Breast epithelium (tissue), 4 donors: ENCODE measurements at regions not wholly inside any gene's neighbourhood (a gene's known extent, or its start where the extent isn't known, plus 50 kb on each side); places are given as distances from the start of the nearest gene placed in this dataset.
"Not testable (repeated sequence)": the region's sequence is repeated elsewhere in the genome, so short reads cannot be mapped to it uniquely, and the experiment has no call there.

ENCODE experiments used
- DNase-seq, 2 donors: peaks; one replicate each; pipeline ENCODE4 v3.0.0-alpha.2; 2019; ENCODE audit warnings: low spot score in 2 of 2
- H3K27ac ChIP-seq, 2 donors: fragments of 200-600 bp; sonication (generic) in 1 of 2; one replicate each; pipeline ENCODE4 v1.5.1; 2016 to 2019; ENCODE audit warnings: mild to moderate bottlenecking in 1 of 2
- H3K27me3 ChIP-seq, 2 donors: fragments of 200-600 bp; sonication (generic) in 1 of 2; one replicate each; pipeline versions ENCODE4 v1.5.1 to v1.6.0; 2017 to 2019; ENCODE audit warnings: control low read depth in 1 of 2, mild to moderate bottlenecking in 1 of 2
- H3K36me3 ChIP-seq: fragments of 200-600 bp; one replicate; pipeline ENCODE4 v1.5.1; 2019
- H3K4me1 ChIP-seq, 2 donors: fragments of 200-600 bp; sonication (generic); one replicate each; pipeline ENCODE4 v1.5.1; 2016 to 2019; ENCODE audit warnings: control low read depth in 1 of 2
- H3K4me3 ChIP-seq, 3 donors: fragments of 200-600 bp; sonication (generic); 1 replicate in 2 of 3; 2 replicates in 1 of 3; pipeline ENCODE4 v1.5.1; 2016 to 2019; ENCODE audit warnings: mild to moderate bottlenecking in 3 of 3, moderate library complexity in 2 of 3
- H3K9me3 ChIP-seq, 2 donors: fragments of 200-600 bp; sonication (generic) in 1 of 2; one replicate each; pipeline ENCODE4 v1.5.1; 2016 to 2019; ENCODE audit warnings: control low read depth in 1 of 2
- POLR2A ChIP-seq: fragments of 450-650 bp; IDR thresholded peaks from one replicate; pipeline ENCODE4 v1.6.1; 2016; ENCODE audit warnings: antibody characterized with exemption, mild to moderate bottlenecking, moderate library complexity
- POLR2AphosphoS5 ChIP-seq, 3 donors: sonication (generic); formaldehyde crosslinking; IDR thresholded peaks; one replicate each; pipeline ENCODE4 v1.6.1; 2017; ENCODE audit warnings: antibody characterized with exemption in 3 of 3
- intact Hi-C: fragments of 100-400 bp; cut with DNase I; formaldehyde crosslinking; loops from one replicate; pipeline ENCODE4 v1.15.1; 2023; ENCODE audit warnings: low total_unique reads
- TF ChIP-seq, protein P1 (sequence below), 3 donors: fragments of 450-650 bp; IDR thresholded peaks; one replicate each; pipeline ENCODE4 v1.5.1; 2016 to 2017; ENCODE audit warnings: antibody characterized with exemption in 3 of 3, mild to moderate bottlenecking in 3 of 3, moderate library complexity in 3 of 3

DNA sequence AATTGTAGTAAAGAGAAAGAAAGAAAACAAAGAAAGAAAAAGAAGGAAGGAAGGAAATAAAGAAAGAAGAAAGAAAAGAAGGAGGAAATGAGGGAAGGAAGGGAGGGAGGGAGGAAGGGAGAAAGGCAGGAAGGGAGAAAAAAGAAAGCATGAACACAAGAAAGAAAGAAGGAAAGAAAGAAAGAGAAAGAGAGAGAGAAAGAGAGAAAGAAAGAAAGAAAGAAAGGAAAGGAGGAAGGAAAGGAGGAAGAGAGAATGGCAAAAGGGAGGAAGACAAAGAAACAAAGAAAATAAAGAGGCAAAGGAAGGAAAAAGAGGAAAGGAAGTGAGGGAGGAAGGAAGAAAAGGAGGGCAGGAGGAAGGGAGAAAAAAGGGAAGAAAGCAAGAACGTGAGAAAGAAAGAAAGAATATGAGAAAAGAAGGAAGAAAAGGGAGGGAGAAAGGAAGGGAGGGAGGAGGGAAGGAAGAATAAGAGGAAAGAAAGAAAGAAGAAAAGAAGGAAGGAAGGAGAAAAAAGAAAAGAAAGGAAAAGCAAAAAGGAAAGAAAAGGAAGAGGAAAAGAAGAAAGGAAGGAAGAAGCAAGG, 2775.4 kb downstream of the RPIA start:
- H3K27ac ChIP-seq, H3K4me3 ChIP-seq, intact Hi-C loops: not testable (repeated sequence)

DNA sequence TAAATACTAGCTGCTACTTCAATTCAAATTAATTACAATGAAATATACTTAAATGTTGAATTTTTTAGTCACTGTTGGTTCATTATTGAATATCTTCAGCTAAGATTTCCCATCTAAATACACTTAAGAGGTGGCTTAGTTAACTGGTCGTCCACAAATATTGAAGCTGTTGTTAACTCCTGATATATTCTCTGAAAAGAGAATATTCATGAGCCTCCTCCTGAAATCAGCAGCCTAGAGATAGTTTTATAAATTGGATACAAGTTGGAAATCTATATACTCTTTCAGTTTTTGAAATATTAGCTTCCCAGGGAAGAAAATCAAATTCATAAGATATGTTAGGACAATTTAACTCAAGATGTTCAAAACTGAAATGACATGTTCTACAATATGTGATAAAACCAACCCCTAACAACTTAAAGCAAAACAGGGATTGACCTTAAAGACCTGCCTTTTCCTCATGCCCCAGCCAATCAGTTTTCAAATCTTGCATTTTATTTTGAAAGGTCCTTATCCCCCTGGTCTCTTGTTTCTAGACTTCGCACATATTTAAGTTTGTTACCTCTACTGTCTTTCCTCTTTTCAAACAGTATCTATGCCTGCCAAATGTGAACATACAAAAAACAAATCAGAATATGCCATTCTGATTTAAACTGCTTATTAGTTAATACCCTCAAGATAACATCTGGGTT, 2784.9 kb downstream of the RPIA start:
- H3K9me3 ChIP-seq, H3K4me1 ChIP-seq, H3K27ac ChIP-seq, intact Hi-C loops, H3K4me3 ChIP-seq, H3K36me3 ChIP-seq, DNase-seq: not testable (repeated sequence)
- H3K27me3 ChIP-seq, result peaks cover 15 to 32% of the 10 kb centered on the region in 2 donors

More for the DNA sequence above, 2775.4 kb downstream of the RPIA start:
- H3K4me1 ChIP-seq, DNase-seq, H3K36me3 ChIP-seq, H3K9me3 ChIP-seq: not testable (repeated sequence)
- peaks cover 0 to 11% of the 10 kb centered on the region in 2 donors for H3K27me3 ChIP-seq

DNA sequence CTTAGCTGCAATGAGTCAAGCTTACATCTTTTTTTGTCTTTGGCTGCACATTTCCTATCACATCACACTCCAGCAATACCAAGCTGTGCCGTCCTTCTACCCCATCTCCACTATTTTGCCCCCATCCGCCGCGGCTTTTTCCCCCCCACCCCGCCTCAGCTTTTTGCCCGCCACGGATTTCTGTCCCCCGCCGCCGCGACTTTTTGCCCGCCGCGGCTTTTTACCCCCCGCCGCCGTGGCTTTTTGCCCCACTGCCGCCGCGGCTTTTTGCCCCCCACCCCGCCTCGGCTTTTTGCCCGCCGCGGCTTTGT, 2785.4 kb downstream of the RPIA start:
- H3K9me3 ChIP-seq, H3K27ac ChIP-seq, DNase-seq, H3K4me1 ChIP-seq, H3K36me3 ChIP-seq, H3K4me3 ChIP-seq, intact Hi-C loops: not testable (repeated sequence)
- peaks cover 15 to 34% of the 10 kb centered on the region in 2 donors for H3K27me3 ChIP-seq

DNA sequence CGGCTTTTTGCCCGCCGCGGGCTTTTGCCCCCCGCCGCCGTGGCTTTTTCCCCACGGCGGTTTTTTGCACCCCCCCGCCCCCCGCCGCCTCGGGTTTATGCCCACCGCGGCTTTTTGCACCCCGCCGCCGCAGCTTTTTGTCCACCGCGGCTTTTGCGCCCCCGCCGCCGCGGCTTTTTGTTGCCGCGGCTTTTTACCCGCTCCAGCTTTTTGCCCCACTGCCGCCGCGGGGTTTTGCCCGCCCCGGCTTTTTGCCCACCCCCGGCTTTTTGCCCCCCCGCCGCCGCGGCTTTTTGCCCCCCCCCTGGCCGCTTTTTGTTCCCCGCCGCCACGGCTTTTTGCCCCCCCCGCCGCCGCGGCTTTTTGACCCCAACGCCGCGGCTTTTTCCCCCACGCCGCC, 2785.8 kb downstream of the RPIA start:
- H3K36me3 ChIP-seq, DNase-seq, H3K27ac ChIP-seq, intact Hi-C loops, H3K9me3 ChIP-seq, H3K4me1 ChIP-seq: not testable (repeated sequence)
- Histone ChIP-seq H3K4me3 (peak overlapping the region; percentile 39 to 68 (median 39)), H3K27me3 (peaks cover 15 to 34% of the 10 kb centered on the region in 2 donors)

DNA sequence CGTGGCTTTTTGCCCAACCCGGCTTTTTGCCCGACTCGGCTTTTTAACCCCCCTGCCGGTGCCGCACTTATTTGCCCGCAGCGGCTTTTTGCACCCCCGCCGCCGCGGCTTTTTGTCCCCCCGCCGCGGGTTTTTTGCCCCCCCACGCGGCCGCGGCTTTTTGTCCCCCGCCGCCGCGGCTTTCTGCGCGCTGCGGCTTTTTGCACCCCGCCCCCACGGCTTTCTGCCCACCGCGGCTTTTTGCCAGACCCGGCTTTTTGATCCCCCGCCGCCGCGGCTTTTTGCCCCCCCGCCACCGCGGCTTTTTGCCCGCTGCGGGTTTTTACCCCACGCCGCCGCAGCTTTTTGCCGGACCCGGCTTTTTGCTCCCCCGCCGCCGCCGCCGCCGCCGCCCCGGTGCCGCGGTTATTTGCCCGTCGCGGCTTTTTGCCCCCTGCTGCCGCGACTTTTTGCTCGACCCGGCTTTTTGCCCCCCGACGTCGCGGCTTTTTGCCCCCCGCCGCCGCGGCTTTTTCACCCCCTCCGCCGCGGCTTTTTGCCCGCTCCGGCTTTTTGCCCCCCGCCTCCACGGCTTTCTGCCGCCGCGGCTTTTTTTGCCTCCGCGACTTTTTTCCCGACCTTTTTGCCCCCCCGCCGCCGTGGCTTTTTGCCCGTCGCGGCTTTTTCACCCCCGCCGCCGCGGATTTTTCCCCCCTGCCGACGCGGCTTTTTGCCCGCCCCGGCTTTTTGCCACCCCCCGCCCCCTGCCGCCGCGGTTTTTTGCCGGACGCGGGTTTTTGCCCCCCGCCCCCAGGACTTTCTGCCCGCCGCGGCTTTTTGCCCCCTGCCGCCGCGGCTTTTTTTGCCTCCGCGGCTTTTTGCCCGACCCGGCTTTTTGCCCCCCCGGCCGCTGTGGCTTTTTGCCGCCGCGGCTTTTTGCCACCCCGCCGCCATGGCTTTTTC, 2786.5 kb downstream of the RPIA start:
- H3K9me3 ChIP-seq, result no peaks in the 10 kb centered on the region
- no peak overlapping the region for H3K27ac ChIP-seq
- no peaks in the 10 kb centered on the region for H3K36me3 ChIP-seq
- H3K4me3 ChIP-seq, result peak overlapping the region; percentile 39 to 68 (median 39)
- DNase-seq, result peak in 1 of 2 donors; percentile 52
- intact Hi-C loops, result no loop called here
- peaks cover 15 to 34% of the 10 kb centered on the region in 2 donors for H3K27me3 ChIP-seq
- H3K4me1 ChIP-seq, result peaks cover 7 to 9% of the 10 kb centered on the region in 2 donors
- no peak for TF ChIP-seq POLR2AphosphoS5 (IDR thresholded peaks at IDR 0.05)
- TF ChIP-seq, protein P1, sequence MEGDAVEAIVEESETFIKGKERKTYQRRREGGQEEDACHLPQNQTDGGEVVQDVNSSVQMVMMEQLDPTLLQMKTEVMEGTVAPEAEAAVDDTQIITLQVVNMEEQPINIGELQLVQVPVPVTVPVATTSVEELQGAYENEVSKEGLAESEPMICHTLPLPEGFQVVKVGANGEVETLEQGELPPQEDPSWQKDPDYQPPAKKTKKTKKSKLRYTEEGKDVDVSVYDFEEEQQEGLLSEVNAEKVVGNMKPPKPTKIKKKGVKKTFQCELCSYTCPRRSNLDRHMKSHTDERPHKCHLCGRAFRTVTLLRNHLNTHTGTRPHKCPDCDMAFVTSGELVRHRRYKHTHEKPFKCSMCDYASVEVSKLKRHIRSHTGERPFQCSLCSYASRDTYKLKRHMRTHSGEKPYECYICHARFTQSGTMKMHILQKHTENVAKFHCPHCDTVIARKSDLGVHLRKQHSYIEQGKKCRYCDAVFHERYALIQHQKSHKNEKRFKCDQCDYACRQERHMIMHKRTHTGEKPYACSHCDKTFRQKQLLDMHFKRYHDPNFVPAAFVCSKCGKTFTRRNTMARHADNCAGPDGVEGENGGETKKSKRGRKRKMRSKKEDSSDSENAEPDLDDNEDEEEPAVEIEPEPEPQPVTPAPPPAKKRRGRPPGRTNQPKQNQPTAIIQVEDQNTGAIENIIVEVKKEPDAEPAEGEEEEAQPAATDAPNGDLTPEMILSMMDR (IDR thresholded peaks at IDR 0.05), result no peak
- TF ChIP-seq POLR2A, result no peak

DNA sequence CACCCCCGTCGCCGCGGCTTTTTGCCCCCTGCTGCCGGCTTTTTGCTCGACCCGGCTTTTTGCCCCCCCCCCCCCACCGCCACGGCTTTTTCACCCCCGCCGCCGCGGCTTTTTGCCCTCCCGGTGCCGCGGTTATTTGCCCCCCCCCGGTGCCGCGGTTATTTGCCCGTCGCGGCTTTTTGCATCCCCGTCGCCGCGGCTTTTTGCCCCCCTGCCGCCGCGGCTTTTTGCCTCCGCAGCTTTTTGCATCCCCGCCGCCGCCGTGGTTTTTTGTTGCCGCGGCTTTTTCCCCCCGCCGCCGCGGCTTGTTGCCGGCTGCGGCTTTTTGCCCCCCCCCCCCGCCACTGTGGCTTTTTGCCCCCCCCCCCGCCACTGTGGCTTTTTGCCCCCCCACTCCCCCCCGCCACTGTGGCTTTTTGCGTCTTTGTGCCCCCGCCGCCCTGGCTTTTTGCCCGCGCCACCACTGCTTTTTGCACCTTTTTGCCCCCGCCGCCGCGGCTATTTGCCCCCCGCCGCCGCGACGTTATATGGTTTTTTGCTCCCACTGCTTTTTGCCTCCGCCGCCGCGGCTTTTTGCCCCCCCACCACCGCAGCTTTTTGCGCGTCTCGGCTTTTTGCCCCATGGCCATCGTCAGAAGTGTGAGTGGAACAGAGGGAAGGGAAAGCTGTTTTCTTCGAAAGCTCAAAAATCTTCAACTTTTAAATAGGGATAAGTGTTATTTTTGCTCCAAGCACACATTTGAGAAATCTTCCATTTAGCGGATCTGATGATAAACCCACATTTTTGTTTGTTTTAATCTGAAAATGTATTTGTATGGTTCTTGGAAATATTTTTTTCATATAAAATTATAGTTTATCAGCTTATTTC, 2787.6 kb downstream of the RPIA start:
- peak in 1 of 2 donors; percentile 51 for DNase-seq

DNA sequence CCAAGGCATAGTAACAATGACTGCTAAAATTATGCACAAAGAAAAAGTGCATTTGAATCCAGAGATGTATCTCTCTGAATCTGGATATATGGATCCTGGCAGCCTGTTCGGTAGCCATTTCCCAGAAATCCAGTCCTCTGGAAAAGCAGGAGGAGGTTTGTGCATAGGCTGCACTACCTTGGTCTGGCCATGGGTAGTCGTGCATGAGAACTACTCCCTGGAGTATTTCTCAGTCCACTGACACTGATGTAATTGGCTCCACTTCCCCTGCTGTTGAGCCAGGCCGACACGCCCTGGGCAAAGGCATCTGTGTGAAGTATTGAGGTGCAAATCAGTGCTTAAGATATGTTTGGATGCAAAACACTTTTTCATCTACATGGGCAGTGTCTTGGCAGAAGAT, 2793.8 kb downstream of the RPIA start:
- H3K27me3 ChIP-seq, H3K36me3 ChIP-seq, H3K27ac ChIP-seq, intact Hi-C loops, H3K9me3 ChIP-seq, H3K4me1 ChIP-seq, H3K4me3 ChIP-seq, DNase-seq: not testable (repeated sequence)

More for the DNA sequence above, 2787.6 kb downstream of the RPIA start:
- H3K27ac ChIP-seq, intact Hi-C loops, H3K4me1 ChIP-seq, H3K36me3 ChIP-seq, H3K9me3 ChIP-seq: not testable (repeated sequence)
- Histone ChIP-seq H3K4me3 (peak overlapping the region; percentile 39 to 68 (median 39)), H3K27me3 (peaks cover 15 to 34% of the 10 kb centered on the region in 2 donors)

DNA sequence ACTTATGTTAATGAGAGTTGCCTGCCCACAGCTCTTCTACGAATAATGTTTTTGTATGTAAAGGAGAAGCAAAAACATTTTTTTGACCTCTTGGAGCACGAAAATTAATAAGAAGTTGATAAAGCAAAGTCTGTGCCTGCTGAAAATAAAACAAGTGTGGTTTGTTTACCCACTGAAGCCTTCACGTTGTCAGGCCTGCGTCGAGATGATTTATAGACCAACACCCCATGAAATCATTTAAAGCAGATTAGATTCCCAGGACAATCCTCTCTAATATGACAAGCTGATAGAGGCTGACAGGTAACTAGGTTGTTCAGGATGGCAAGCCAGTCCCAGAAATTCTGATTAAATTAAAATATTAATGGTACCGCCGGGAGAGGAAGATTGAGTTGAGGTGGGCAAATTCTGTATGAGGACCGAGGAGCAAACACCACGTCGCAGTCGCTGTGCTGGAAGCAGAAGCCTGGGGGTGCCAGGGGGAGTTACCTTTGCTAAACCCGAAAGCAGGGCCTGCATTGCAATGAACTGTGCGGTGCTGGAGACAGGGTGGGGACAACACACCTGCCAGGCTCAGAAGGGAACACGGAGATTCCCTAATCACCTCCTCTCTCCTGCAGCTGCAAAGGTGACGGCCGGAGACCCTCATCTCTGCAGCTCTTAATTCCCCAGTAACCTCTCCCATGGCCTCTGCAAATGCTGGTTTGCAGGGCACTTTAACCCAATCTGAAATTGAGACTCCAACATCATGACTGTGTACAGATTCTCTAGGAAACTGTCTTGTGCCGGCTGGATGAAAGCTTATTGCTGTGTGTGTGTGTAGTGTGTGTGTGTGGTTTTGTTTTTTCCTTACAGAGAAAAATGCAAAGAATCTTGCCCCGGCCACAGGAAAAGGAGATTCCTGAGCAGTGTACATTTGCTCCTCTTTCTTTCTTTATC, 2805.9 kb downstream of the RPIA start:
- DNase-seq, H3K27me3 ChIP-seq, intact Hi-C loops, H3K27ac ChIP-seq, H3K4me3 ChIP-seq, H3K36me3 ChIP-seq, H3K4me1 ChIP-seq: not testable (repeated sequence)
- H3K9me3 ChIP-seq, result peaks cover 0 to 13% of the 10 kb centered on the region in 2 donors

DNA sequence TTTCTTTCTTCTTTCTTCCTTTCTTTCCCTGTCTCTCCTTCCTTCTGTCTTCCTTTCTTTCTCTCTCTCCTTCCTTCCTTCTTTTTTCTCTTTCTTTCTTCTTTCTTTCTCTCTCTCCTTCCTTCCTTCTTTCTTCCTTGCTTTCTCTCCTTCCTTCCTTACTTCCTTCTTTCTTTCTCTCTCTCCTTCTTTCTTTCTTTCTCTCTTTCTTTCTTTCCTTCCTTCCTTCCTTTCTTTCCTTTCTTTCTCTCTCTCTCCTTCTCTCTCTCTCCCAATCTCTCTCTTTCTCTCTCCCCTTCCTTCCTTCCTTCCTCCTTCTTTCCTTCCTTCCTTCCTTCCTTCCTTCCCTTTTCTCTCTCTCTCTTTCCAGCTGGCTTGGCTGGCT, 2806.6 kb downstream of the RPIA start:
- H3K4me1 ChIP-seq, H3K27ac ChIP-seq, H3K36me3 ChIP-seq, intact Hi-C loops, DNase-seq, H3K27me3 ChIP-seq, H3K4me3 ChIP-seq: not testable (repeated sequence)
- H3K9me3 ChIP-seq, result peaks cover 0 to 13% of the 10 kb centered on the region in 2 donors

DNA sequence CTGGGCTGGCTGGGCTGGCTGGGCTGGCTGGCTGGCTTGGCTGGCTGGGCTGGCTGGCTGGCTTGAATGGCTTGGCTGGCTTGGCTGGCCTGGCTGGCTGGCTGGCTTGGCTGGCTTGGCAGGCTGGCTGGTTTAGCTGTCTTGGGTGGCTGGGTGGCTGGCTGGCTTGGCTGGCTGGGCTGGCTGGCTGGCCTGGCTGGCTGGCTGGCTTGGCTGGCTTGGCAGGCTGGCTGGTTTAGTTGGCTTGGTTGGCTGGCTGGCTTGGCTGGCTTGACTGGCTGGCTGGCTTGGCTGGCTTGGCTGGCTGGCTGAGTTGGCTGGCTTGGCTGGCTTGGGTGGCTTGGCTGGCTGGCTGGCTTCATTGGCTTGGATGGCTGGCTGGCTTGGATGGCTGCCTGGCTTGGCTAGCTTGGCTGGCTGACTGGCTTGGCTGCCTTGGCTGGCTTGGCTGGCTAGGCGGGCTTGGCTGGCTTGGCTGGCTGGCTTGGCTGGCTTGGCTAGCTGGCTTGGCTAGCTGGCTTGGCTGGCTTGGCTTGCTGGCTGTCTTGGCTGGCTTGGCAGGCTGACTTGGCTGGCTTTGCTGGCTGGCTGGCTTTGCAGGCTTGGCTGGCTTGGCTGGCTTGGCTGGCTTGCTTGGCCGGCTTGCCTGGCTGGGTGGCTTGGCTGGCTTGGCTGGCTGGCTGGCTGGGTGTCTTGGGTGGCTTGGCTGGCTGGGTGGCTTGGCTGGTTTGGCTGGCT, 2807.2 kb downstream of the RPIA start:
- DNase-seq, result peak; percentile 42 to 60
- H3K27ac ChIP-seq, H3K4me3 ChIP-seq, H3K4me1 ChIP-seq, H3K27me3 ChIP-seq, H3K36me3 ChIP-seq, intact Hi-C loops: not testable (repeated sequence)
- H3K9me3 ChIP-seq, result peaks cover 0 to 13% of the 10 kb centered on the region in 2 donors
